ENCODE measurements at regions not wholly inside any gene's neighbourhood (a gene's known extent, or its start where the extent isn't known, plus 50 kb on each side); places are given as distances from the start of the nearest gene placed in this dataset.
"Not testable (repeated sequence)": the region's sequence is repeated elsewhere in the genome, so short reads cannot be mapped to it uniquely, and the experiment has no call there.

DNA sequence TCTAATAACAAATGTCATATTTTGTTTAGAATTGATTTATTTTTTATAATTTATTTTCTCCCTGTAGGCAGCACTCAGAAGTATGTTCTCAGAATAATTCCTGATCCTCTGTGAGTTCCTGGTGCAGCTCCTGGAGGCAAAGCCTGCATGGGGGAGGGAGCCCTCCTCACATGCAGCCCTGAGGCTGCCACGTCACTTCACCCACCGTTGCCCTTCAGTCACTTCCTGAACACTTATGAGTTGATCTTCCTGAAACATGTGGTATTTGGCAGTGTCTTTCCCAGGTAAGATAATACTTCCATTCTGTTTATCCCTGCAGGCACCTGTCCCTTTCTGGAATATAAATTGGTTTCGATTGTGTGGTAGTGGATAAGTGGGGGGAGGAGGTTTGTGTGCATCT is 95.9 kb upstream of the GOLGA6L6 start:
- intact Hi-C loops (cut with DNase I; ENCODE audit: low total_unique reads); H3K4me1 ChIP-seq; H3K27ac ChIP-seq; H3K4me3 ChIP-seq; H3K27me3 ChIP-seq; H3K36me3 ChIP-seq; H3K9me3 ChIP-seq; DNase-seq (ENCODE audit: low spot score in 2 of 2): not testable (repeated sequence)

- H3K27me3 ChIP-seq; intact Hi-C loops (cut with DNase I; ENCODE audit: low total_unique reads); H3K36me3 ChIP-seq; H3K4me3 ChIP-seq; H3K4me1 ChIP-seq; DNase-seq (ENCODE audit: low spot score in 2 of 2); H3K9me3 ChIP-seq; H3K27ac ChIP-seq: not testable (repeated sequence)
Observed at GRCh38 chr15:20629526-20629925, 87.9 kb upstream of the GOLGA6L6 start.

GRCh38 chr15:20628538-20628937 is 86.9 kb upstream of the GOLGA6L6 start:
- H3K36me3 ChIP-seq; H3K9me3 ChIP-seq; H3K27me3 ChIP-seq; H3K4me3 ChIP-seq; H3K4me1 ChIP-seq; H3K27ac ChIP-seq; DNase-seq (ENCODE audit: low spot score in 2 of 2); intact Hi-C loops (cut with DNase I; ENCODE audit: low total_unique reads): not testable (repeated sequence)

DNA sequence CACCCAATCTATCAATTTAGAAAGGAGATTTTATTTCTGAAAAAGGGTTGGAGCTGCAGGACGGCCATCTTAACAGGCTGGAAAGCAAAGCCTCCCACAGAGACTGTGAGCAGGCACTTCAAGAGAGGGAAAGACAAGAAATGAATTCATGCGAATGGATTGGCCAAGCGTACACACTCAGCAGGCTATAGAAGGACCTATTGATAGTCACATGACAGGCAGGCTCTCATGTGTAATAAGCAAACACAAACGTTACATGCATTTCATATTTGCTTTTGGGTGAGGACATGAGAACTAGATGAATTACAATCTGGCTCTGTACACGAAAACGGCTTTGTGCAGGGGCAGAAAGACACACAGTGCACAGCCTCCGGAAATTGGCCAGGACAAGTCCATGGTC is 83.9 kb upstream of the GOLGA6L6 start:
- H3K27ac ChIP-seq; H3K9me3 ChIP-seq; H3K27me3 ChIP-seq; H3K36me3 ChIP-seq; H3K4me1 ChIP-seq; intact Hi-C loops (cut with DNase I; ENCODE audit: low total_unique reads); DNase-seq (ENCODE audit: low spot score in 2 of 2); H3K4me3 ChIP-seq: not testable (repeated sequence)

- H3K36me3 ChIP-seq; H3K9me3 ChIP-seq; intact Hi-C loops (cut with DNase I; ENCODE audit: low total_unique reads); H3K4me3 ChIP-seq; DNase-seq (ENCODE audit: low spot score in 2 of 2); H3K4me1 ChIP-seq; H3K27ac ChIP-seq; H3K27me3 ChIP-seq: not testable (repeated sequence)
Observed at GRCh38 chr15:20624085-20624484, 82.5 kb upstream of the GOLGA6L6 start.

- H3K4me1 ChIP-seq; H3K27me3 ChIP-seq; DNase-seq (ENCODE audit: low spot score in 2 of 2); H3K36me3 ChIP-seq; H3K9me3 ChIP-seq; H3K27ac ChIP-seq; H3K4me3 ChIP-seq; intact Hi-C loops (cut with DNase I; ENCODE audit: low total_unique reads): not testable (repeated sequence)
Observed at GRCh38 chr15:20622117-20622516, 80.5 kb upstream of the GOLGA6L6 start.

- H3K9me3 ChIP-seq; intact Hi-C loops (cut with DNase I; ENCODE audit: low total_unique reads); DNase-seq (ENCODE audit: low spot score in 2 of 2); H3K36me3 ChIP-seq; H3K4me3 ChIP-seq; H3K27ac ChIP-seq; H3K27me3 ChIP-seq; H3K4me1 ChIP-seq: not testable (repeated sequence)
Observed at GRCh38 chr15:20614549-20614948, 72.9 kb upstream of the GOLGA6L6 start.

- DNase-seq (ENCODE audit: low spot score in 2 of 2); H3K27ac ChIP-seq; intact Hi-C loops (cut with DNase I; ENCODE audit: low total_unique reads); H3K4me1 ChIP-seq; H3K9me3 ChIP-seq; H3K4me3 ChIP-seq; H3K36me3 ChIP-seq; H3K27me3 ChIP-seq: not testable (repeated sequence)
Observed at GRCh38 chr15:20612796-20613195, 71.2 kb upstream of the GOLGA6L6 start.

- H3K4me1 ChIP-seq; DNase-seq (ENCODE audit: low spot score in 2 of 2); H3K36me3 ChIP-seq; H3K9me3 ChIP-seq; H3K27me3 ChIP-seq; H3K27ac ChIP-seq; H3K4me3 ChIP-seq; intact Hi-C loops (cut with DNase I; ENCODE audit: low total_unique reads): not testable (repeated sequence)
Observed at GRCh38 chr15:20612356-20612755, 70.8 kb upstream of the GOLGA6L6 start.

GRCh38 chr15:20611667-20612290 is 70.2 kb upstream of the GOLGA6L6 start:
- H3K4me3 ChIP-seq; DNase-seq (ENCODE audit: low spot score in 2 of 2); H3K27me3 ChIP-seq; intact Hi-C loops (cut with DNase I; ENCODE audit: low total_unique reads); H3K27ac ChIP-seq; H3K36me3 ChIP-seq; H3K4me1 ChIP-seq; H3K9me3 ChIP-seq: not testable (repeated sequence)

DNA sequence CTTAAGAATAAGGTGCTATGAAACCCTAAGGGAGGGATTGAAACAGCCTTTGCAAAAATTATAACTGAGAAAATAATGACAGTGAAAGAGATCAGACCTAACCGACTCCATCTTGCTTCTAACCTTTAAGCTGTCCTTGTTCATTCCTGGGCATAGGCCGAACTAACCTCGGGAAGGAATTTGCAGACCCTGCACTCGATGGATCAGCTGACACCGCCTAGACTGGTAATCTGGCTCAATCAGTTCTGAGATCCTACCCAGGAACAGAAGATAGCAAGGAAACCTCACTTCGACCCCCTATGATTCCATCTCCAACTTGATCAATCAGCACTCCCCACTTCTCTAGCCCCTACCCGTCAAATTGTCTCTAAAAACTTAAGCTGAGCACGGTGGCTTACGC is 66.6 kb upstream of the GOLGA6L6 start:
- DNase-seq (ENCODE audit: low spot score in 2 of 2); intact Hi-C loops (cut with DNase I; ENCODE audit: low total_unique reads); H3K36me3 ChIP-seq; H3K27ac ChIP-seq; H3K27me3 ChIP-seq; H3K9me3 ChIP-seq; H3K4me1 ChIP-seq; H3K4me3 ChIP-seq: not testable (repeated sequence)

GRCh38 chr15:20597245-20597644 is 55.6 kb upstream of the GOLGA6L6 start:
- H3K4me3 ChIP-seq; H3K4me1 ChIP-seq; H3K27ac ChIP-seq; H3K27me3 ChIP-seq; DNase-seq (ENCODE audit: low spot score in 2 of 2); intact Hi-C loops (cut with DNase I; ENCODE audit: low total_unique reads); H3K9me3 ChIP-seq; H3K36me3 ChIP-seq: not testable (repeated sequence)

DNA sequence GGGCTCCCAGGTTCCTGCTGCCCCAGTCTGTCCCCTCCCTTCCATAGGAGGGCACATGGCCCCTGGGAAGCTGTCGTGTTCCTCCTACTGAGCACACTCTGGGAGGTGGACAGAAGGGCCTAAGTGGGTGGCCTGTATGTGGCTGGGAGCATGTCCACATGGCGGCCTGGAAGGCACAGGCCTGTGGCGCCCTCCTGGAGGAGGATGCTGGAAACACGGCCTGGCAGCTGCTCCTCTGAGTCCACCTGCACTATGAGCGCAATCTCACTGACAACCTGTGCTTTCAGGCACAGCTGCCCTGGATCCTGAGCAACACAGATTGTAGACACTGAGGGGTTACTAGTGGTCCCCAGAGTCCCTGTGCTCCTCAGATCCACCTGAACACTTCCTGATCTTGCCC is 52.6 kb upstream of the GOLGA6L6 start:
- H3K27ac ChIP-seq; H3K27me3 ChIP-seq; H3K4me3 ChIP-seq; H3K4me1 ChIP-seq; H3K9me3 ChIP-seq; H3K36me3 ChIP-seq; intact Hi-C loops (cut with DNase I; ENCODE audit: low total_unique reads); DNase-seq (ENCODE audit: low spot score in 2 of 2): not testable (repeated sequence)

DNA sequence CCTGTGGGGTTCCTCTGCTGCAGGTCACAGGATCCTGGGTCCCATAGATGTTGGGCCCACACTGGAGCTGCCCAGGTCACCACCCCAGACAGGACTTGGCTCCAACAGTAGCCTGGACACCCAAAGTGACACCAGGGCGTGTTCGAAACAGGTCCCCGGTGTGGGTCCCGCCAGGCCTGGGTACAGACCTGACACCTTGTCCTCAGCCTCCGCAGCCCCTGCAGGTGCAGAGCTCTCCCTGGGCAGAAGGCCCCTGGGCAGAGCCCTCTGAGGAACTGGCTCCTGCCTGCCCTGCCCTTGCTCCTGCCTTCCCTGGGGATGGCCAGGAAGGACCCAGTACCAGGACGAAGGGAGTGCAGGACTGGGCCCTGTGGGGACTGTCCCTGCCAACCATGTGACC is 50.3 kb upstream of the GOLGA6L6 start:
- DNase-seq (ENCODE audit: low spot score in 2 of 2); H3K4me3 ChIP-seq; H3K36me3 ChIP-seq; H3K27me3 ChIP-seq; H3K9me3 ChIP-seq; H3K4me1 ChIP-seq; intact Hi-C loops (cut with DNase I; ENCODE audit: low total_unique reads); H3K27ac ChIP-seq: not testable (repeated sequence)
